IPS-18a (cell line): ENCODE measurements at regions not wholly inside any gene's neighbourhood (a gene's known extent, or its start where the extent isn't known, plus 50 kb on each side); places are given as distances from the start of the nearest gene placed in this dataset.
"Not testable (repeated sequence)": the region's sequence is repeated elsewhere in the genome, so short reads cannot be mapped to it uniquely, and the experiment has no call there.

ENCODE experiments used
- H3K27ac ChIP-seq: one replicate; pipeline ENCODE4 v1.5.1; 2013; ENCODE audit warnings: low read length
- H3K27me3 ChIP-seq: one replicate; pipeline ENCODE4 v1.6.1; 2013; ENCODE audit warnings: mild to moderate bottlenecking, low read length; ENCODE audit not compliant: control insufficient read depth, insufficient read depth
- H3K36me3 ChIP-seq: one replicate; pipeline ENCODE4 v1.6.1; 2013; ENCODE audit warnings: low read depth, low read length; ENCODE audit not compliant: control insufficient read depth
- H3K4me1 ChIP-seq: one replicate; pipeline ENCODE4 v1.6.1; 2013; ENCODE audit warnings: low read depth, low read length; ENCODE audit not compliant: control insufficient read depth
- H3K4me3 ChIP-seq: one replicate; pipeline ENCODE4 v1.5.1; 2013; ENCODE audit warnings: low read length
- H3K9ac ChIP-seq: one replicate; pipeline ENCODE4 v1.6.1; 2013; ENCODE audit warnings: mild to moderate bottlenecking, low read length, moderate library complexity
- H3K9me3 ChIP-seq: one replicate; pipeline ENCODE4 v1.6.1; 2013; ENCODE audit warnings: low read depth, low read length; ENCODE audit not compliant: control insufficient read depth

DNA sequence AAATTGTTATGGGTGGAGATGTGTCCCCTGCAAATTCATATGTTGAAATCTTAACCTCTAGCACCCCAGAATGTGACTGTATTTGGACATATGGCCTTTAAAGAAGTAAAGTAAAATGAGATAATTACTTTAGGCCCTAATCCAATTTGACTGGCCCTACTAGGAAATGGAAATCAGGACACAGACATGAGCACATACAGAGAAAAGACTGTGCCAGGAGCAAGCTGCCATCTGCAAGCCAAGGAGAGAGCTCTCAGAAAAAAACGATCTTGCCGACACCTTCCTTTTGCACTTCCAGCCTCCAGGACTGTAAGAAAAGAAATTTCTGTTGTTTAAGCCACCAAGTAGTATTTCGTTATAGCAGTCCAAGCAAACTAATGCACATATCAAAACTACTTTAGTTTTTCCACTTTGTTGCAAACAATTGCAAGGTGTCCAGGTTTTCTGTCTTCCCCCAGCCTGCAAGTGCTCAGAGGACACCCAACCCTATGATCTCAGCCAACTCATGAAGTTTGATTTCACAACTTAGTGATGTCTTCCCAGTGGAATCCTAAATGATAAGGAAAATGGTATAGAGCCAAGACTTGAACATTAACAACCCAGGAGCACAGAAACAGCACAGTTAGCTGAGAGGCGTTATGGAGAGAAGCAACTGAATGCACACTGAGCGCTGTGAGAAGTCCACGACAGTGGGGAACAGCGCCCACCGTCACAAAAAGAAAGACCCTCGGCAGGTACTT, 351.2 kb downstream of the BCL2L11 start:
- not testable (repeated sequence) for H3K9me3 ChIP-seq, H3K4me1 ChIP-seq, H3K36me3 ChIP-seq, H3K27me3 ChIP-seq, H3K27ac ChIP-seq, H3K9ac ChIP-seq, H3K4me3 ChIP-seq

DNA sequence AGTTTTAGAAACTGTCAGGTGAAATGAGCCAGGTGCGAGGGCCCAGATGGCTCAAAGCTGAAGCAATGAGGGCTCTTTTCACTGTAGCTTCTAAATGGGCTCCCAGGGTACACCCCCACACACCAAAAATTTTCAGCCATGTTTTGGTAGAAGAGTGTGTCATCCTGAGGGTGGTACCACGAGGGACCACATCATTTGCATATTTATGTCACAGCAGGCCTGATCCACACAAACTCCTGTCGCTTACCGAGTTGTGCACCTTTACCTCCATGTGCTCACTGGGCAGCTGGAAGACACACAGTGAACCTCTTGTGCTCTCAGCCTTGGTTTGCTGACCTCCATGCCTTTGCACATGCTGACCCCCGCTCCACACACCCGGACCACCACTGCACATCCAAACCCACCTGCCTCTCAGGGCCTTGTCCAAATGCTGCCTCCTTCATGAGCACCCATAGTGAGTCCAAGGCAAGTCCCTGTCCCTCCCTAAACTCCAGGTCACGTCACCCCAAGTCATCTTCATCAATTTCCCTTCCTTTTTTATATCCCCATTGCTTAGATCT, 352.2 kb downstream of the BCL2L11 start:
- H3K27ac ChIP-seq, H3K36me3 ChIP-seq, H3K27me3 ChIP-seq, H3K9ac ChIP-seq, H3K9me3 ChIP-seq, H3K4me1 ChIP-seq, H3K4me3 ChIP-seq: not testable (repeated sequence)

DNA sequence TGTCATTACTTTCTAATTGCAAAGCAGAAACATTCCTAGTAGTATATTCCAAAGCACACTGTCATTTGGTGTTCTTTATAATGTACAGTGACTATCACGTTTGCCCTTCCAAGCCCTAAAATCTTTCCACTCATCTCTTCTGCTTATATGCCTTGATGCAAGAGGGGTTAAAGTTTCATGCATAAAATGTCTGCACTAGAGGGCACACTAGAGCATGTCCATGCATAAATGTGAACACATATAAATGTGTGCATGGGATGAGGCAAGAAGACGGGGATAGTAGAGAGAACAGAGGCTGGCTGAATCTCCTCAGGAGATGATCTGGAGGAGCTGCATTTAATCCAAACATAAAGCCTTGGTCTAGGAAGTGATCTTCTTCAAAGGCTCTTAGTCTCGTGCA, 352.8 kb downstream of the BCL2L11 start:
- not testable (repeated sequence) for H3K36me3 ChIP-seq, H3K27ac ChIP-seq, H3K4me3 ChIP-seq, H3K4me1 ChIP-seq, H3K9ac ChIP-seq, H3K9me3 ChIP-seq, H3K27me3 ChIP-seq

DNA sequence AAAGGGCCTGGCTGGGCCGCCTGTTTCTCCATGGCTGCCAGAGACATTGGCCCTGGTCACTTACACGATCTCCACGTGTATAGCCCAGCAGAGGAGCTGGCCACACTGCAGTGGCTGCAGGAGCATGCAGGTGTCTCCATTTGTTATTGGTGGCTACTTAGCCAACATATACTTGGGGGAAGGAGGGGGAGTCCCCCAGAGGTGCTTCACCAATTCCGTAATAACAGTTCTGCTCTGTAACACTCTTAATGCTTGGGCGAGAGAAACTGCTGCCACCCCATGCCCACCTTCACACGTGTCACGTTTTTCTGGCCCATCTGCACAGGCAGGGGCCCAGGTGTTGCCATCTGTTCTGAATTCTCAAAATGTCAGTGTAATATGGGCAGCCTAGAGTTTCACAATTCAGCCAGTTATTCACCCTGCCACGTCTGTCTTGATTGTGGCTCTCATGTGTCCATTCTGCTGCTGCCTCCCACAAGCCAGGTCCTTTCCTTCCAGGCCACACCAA, 353.5 kb downstream of the BCL2L11 start:
- not testable (repeated sequence) for H3K27me3 ChIP-seq, H3K4me3 ChIP-seq, H3K4me1 ChIP-seq, H3K9ac ChIP-seq, H3K9me3 ChIP-seq, H3K27ac ChIP-seq, H3K36me3 ChIP-seq

DNA sequence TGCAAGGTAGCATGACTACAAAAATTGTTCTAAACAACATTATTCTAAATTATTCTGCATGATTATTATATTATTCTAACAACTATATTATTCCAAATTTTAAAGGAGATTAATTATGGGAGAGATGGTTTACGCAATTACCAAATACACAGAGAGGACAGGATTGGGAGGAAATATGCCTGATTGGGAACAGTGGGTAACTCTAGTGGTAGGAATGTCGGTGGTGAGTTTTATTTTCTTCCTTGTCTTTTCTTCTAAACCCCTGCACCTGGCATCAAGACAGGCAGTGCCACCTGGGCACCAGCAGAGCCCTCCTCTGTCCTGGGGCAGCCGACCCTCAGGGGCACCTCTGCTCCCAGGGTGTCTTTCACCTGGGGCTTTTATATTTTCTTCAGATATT, 357.6 kb downstream of the BCL2L11 start:
- H3K36me3 ChIP-seq, H3K9ac ChIP-seq, H3K9me3 ChIP-seq, H3K27me3 ChIP-seq, H3K4me3 ChIP-seq, H3K27ac ChIP-seq, H3K4me1 ChIP-seq: not testable (repeated sequence)

DNA sequence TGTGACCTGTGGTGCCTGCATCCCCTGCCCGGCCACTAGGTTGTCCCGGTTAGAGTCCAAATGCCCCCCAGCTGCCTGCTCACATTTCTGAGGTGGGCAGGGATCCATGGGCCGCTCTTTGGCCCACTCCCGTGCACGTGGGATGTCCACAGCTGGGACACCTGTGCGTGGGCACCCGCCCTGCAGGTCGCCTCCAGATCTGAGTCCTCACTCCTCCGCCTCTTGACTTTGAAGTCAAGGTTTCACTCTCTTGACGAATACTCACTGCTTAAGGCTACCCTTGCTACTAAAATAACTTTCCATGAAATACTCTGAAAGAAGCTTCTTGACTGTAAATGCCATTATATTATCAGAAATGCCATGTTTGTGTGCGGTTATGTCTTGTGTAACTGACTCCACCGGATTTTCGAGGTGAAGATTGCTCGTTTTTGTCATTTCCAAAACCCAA, 358.2 kb downstream of the BCL2L11 start:
- not testable (repeated sequence) for H3K27ac ChIP-seq, H3K27me3 ChIP-seq, H3K4me1 ChIP-seq, H3K9ac ChIP-seq, H3K9me3 ChIP-seq, H3K36me3 ChIP-seq, H3K4me3 ChIP-seq

DNA sequence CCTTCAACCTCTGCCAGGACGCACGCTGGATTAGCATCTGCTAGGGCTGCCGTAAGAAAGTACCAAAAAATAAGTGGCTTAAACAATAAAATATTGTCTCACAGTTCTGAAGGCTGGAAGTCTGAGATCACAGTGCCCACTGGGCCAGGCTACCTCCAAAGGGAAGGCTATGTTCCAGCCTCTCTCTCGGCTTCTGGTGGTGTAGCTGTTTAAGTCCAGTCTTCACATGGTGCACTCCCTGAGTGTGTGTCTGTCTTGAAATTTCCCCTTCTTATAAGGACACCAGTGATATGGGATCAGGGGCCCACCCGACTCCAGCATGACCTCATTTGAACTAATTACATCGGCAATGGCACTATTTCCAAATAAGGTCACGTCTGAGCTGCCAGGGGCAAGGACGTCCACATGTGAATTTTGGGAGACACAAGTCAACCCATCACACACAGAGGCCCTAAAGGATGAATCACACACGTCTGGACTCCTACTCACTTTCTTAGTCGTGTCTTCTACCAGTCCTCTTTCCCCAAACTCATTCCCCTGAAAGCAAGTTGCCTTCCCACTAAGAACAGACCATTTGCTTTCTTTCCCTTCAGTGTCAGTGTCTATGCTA, 359.4 kb downstream of the BCL2L11 start:
- H3K9ac ChIP-seq, H3K4me1 ChIP-seq, H3K36me3 ChIP-seq, H3K27me3 ChIP-seq, H3K27ac ChIP-seq, H3K9me3 ChIP-seq, H3K4me3 ChIP-seq: not testable (repeated sequence)

DNA sequence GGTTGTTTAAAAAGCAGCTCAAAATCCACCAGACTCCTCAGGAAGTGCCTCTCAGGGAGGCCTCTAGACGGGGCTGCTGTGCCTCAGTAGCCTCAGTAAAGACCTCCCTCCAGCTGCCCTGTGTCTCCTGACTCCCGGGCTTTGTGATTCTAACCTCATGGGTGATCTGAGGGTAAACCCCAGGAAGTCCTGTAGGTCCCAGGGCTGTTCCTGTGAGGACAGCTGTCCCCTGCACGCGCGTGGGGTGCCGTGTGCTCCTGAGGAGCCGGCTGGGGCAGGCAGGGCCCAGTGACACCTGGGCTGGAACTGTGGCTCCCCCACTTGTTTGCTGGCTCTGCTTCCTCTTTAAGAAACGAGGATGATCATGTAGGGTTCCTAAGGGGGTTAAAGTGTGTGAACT, 359.9 kb downstream of the BCL2L11 start:
- not testable (repeated sequence) for H3K9ac ChIP-seq, H3K9me3 ChIP-seq, H3K27ac ChIP-seq, H3K27me3 ChIP-seq, H3K4me1 ChIP-seq, H3K36me3 ChIP-seq, H3K4me3 ChIP-seq

DNA sequence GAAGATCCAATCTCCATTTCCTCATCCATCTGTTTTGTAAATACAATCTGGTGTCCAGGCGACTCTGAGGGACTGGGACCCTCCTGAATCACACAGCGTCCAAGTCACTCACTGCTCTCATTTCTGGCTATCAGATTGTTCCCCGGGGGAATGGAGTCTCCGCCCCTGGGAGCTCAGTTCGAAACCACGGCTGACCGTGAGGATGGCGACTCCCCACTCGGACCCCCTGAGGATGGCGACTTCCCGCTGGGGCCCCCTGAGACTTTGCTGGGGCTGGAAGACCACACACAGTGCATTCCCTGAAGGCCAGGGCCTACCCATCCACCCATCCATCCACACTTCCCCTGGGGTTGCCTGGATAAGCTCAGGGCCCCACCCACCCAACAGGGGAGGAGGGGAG, 360.5 kb downstream of the BCL2L11 start:
- not testable (repeated sequence) for H3K27me3 ChIP-seq, H3K4me1 ChIP-seq, H3K9ac ChIP-seq, H3K27ac ChIP-seq, H3K9me3 ChIP-seq, H3K4me3 ChIP-seq, H3K36me3 ChIP-seq

DNA sequence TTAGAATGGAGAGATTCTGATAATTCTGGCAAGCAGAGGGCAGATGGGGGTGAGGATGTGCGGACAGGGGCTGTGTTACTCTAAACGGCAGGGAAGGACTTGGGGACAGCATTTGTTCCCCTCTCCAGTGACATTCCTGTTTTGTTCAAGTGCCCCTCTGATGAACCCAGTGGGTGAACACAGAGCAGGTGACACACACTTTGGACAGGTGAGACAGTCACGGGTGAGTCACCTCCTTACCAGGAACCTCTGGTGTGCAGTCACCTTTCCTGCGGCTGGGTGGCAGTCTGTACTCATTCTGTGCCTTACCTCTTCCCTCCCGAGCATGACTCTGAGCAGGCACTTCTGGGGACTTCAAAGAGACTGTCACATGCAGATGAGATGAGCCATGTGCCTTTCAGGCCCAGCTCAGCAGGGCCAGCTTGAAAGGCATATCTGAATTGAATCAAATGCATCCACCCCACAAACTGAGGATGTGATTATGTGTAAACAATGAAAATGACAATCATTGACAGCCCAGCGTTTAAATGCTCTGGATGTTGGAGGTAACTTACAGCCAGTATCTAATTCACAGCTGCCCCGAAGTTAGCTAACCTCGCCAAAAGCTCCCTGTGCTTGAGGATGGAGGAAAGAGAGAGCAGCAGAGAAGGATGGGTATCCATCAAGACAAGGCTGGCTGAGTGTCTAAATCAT, 362.4 kb downstream of the BCL2L11 start:
- H3K9me3 ChIP-seq, H3K4me1 ChIP-seq, H3K27me3 ChIP-seq, H3K4me3 ChIP-seq, H3K36me3 ChIP-seq, H3K27ac ChIP-seq, H3K9ac ChIP-seq: not testable (repeated sequence)

DNA sequence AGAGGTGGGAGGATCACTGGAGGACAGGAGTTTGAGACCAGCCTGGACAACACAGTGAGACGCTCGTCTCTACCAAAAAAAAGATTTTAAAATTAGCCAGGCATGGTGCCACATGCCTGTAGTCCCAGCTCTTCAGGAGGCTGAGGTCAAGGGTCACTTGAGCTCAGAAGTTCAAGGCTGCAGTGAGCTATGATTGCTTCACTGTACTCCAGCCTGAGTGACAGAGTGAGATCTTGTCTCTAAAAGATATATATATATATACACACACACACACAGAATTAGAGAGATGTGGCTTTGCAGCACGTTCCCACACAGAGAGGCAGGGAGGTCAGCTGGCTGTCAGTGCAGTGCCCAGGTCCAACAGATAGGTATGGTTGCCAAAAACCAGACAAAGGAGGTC, 363.4 kb downstream of the BCL2L11 start:
- not testable (repeated sequence) for H3K27ac ChIP-seq, H3K9me3 ChIP-seq, H3K36me3 ChIP-seq, H3K9ac ChIP-seq, H3K4me1 ChIP-seq, H3K27me3 ChIP-seq, H3K4me3 ChIP-seq

DNA sequence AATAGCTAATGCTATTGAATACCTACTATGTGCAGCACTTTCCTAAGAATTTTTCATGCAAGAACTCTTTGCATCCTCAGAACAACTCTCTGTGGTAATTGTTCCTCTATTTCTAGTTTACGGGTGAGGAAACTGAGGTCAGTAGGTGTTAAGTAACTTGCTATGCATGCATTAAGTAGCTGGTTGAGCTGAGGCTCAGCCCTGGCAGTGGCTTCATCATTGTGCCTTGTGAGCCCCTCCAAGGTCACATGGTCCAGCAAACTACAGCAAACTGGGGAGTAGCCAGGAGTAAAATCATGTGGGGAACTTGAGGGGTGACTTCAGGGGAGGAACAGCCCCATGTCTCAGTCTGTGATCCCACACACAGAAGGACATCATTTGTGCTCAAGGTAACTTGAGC, 365.2 kb downstream of the BCL2L11 start:
- not testable (repeated sequence) for H3K4me3 ChIP-seq, H3K27me3 ChIP-seq, H3K4me1 ChIP-seq, H3K27ac ChIP-seq, H3K36me3 ChIP-seq, H3K9ac ChIP-seq, H3K9me3 ChIP-seq
